Activated CD4-positive, alpha-beta T cell treated with anti-CD3 and anti-CD28 coated beads for 36 hours (primary cell): ENCODE measurements at regions not wholly inside any gene's neighbourhood (a gene's known extent, or its start where the extent isn't known, plus 50 kb on each side); places are given as distances from the start of the nearest gene placed in this dataset.
A peak's percentile ranks its signal among the peaks of the same experiment; 100 is the strongest.
"Not testable (repeated sequence)": the region's sequence is repeated elsewhere in the genome, so short reads cannot be mapped to it uniquely, and the experiment has no call there.

ENCODE experiments used
- ATAC-seq: fragments of 200-7000 bp; cut with Tn5 transposase; one replicate; pipeline ENCODE4 v1.10.0; 2021; ENCODE audit warnings: mild to moderate bottlenecking, moderate library complexity
- CTCF ChIA-PET: fragments of 350-600 bp; sonication (Branson Sonifier 250); formaldehyde crosslinking; loops from one replicate; lab custom pipeline; 2021; ENCODE audit warnings: antibody characterized with exemption; lab: Charles Lee
- POLR2A ChIA-PET: fragments of 350-600 bp; sonication (Branson Sonifier 250); formaldehyde crosslinking; loops from one replicate; lab custom pipeline; 2021; ENCODE audit warnings: antibody characterized with exemption, inconsistent platforms; lab: Charles Lee
- DNase-seq: peaks from one replicate; pipeline ENCODE4 v3.0.0-alpha.2; 2020
- H3K27ac Mint-ChIP-seq: one replicate; pipeline ENCODE4 v1.8.0; 2021; ENCODE audit warnings: mixed read lengths
- H3K27me3 Mint-ChIP-seq: one replicate; pipeline ENCODE4 v1.8.0; 2021; ENCODE audit warnings: mixed read lengths
- H3K36me3 Mint-ChIP-seq: one replicate; pipeline ENCODE4 v1.8.0; 2021; ENCODE audit warnings: low read depth, mixed read lengths
- H3K4me1 Mint-ChIP-seq: one replicate; pipeline ENCODE4 v1.8.0; 2021; ENCODE audit warnings: mixed read lengths
- H3K4me3 Mint-ChIP-seq: one replicate; pipeline ENCODE4 v1.8.0; 2021; ENCODE audit warnings: mild to moderate bottlenecking, moderate library complexity, mixed read lengths
- H3K9me3 Mint-ChIP-seq: one replicate; pipeline ENCODE4 v1.8.0; 2021; ENCODE audit warnings: low read depth, mixed read lengths
- intact Hi-C, 2 experiments: fragments of 100-400 bp; cut with DNase I in 1 of 2; cut with micrococcal nuclease in 1 of 2; formaldehyde crosslinking; loops; one replicate each; pipeline versions ENCODE4 v1.14.2 to v1.15.1; 2022 to 2024; cut with DNase I, micrococcal nuclease

DNA sequence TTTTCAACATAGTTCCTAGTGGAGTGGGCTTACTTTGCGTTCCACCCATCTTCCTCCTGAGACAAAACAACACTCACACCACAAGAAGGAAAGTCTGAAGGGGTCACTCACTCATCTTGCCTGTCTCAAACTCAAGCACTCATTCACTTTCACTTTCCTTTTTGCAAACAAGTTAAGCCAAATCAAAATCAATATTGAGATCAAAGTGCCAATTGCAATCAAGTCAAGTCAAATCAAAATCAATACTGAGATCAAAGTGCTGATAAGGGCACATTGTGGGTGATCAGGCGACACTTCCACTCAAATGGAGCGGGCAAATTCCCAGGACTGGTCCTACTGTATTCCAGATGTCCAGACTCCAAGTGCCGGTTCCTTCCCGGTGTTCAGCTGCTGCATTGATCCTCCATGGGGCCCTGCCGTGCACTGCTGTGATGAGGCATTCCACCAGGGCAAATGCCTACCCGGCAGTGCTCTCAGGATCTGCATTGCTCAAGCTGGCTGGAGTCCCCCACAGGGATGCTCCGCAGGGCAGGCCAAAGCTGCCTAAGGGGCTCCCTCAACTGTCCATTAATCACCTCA is 183.0 kb upstream of the PLGLB1 start:
- POLR2A ChIA-PET, CTCF ChIA-PET, H3K4me3 Mint-ChIP-seq, H3K9me3 Mint-ChIP-seq, H3K27me3 Mint-ChIP-seq, DNase-seq, intact Hi-C loops, ATAC-seq, H3K27ac Mint-ChIP-seq, H3K4me1 Mint-ChIP-seq, H3K36me3 Mint-ChIP-seq: not testable (repeated sequence)

- POLR2A ChIA-PET, H3K9me3 Mint-ChIP-seq, CTCF ChIA-PET, H3K36me3 Mint-ChIP-seq, H3K27me3 Mint-ChIP-seq, H3K4me3 Mint-ChIP-seq, H3K4me1 Mint-ChIP-seq, intact Hi-C loops, ATAC-seq, DNase-seq, H3K27ac Mint-ChIP-seq: not testable (repeated sequence)
These were observed 191.3 kb upstream of the PLGLB1 start for GRCh38 chr2:87212938-87213337.

- H3K4me3 Mint-ChIP-seq, H3K27ac Mint-ChIP-seq, H3K27me3 Mint-ChIP-seq, POLR2A ChIA-PET, ATAC-seq, DNase-seq, H3K36me3 Mint-ChIP-seq, H3K9me3 Mint-ChIP-seq, H3K4me1 Mint-ChIP-seq, CTCF ChIA-PET: not testable (repeated sequence)
- intact Hi-C loops: loop anchor here in 1 of 2 experiments (5.0 kb wide), 1 partner anchor 410 kb away; no protein-coding TSS in a partner anchor
These were observed 195.4 kb upstream of the PLGLB1 start for GRCh38 chr2:87217005-87217404.

DNA sequence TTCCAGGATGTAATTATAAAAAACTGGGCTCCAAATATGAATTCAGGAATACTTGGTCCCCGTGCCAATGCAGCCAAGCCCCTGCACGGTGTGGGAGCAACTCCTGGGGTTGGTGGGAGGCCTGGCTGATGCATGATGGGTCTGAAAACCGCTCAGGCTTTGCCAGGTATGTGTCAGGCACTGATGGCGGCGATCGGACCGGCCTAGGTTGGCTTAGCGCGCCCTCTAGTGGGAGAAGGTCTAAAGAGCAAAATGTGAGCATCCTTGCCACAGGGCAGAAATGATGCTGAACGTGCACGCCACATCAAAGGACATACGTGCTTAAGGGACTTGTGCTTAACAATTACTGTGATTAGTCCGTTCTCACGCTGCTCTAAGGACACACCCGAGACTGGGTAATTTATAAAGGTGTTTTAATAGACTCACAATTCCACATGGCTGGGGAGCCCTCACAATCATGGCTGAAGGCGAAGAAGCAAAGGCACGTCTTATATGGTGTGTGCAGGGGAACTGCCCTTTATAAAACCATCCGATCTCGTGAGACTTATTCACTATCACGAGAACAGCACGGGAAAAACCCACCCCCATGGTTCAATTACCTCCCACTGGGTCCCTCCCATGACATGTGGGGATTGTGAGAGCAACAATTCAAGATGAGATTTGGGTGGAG is 196.2 kb upstream of the PLGLB1 start:
- CTCF ChIA-PET, H3K27me3 Mint-ChIP-seq, H3K27ac Mint-ChIP-seq, H3K9me3 Mint-ChIP-seq, H3K36me3 Mint-ChIP-seq, H3K4me1 Mint-ChIP-seq, H3K4me3 Mint-ChIP-seq, POLR2A ChIA-PET: not testable (repeated sequence)
- ATAC-seq (peak; percentile 96), DNase-seq (peak; percentile 78)
- intact Hi-C loops: loop anchor here in 1 of 2 experiments (5.0 kb wide), 1 partner anchor 411 kb away; no protein-coding TSS in a partner anchor

GRCh38 chr2:87220651-87221050 is 199.0 kb upstream of the PLGLB1 start:
- H3K4me1 Mint-ChIP-seq, H3K36me3 Mint-ChIP-seq, CTCF ChIA-PET, ATAC-seq, H3K9me3 Mint-ChIP-seq, POLR2A ChIA-PET, H3K4me3 Mint-ChIP-seq, H3K27ac Mint-ChIP-seq, DNase-seq, intact Hi-C loops: not testable (repeated sequence)
- H3K27me3 Mint-ChIP-seq: peaks cover 15% of the 10 kb centered on the region

DNA sequence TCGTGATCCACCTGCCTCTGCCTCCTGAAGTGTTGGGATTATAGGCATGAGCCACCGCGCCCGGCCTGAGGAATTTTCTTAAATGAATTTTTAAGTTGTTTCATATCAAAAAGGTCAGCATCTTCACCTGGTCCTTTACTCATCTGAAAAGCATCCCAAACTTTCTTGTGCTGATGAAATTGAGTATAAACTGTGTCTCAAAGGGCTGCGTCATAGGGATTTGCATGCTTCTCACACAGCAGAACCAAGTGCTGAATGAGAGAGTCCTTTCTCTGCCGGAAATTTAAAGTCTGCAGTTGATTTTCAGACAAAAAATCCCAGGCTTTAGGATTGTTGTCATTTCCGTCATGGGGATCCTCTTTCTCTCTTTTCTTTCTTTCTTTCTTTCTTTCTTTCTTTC is 200.5 kb upstream of the PLGLB1 start:
- ATAC-seq, CTCF ChIA-PET, H3K4me1 Mint-ChIP-seq, H3K27ac Mint-ChIP-seq, H3K36me3 Mint-ChIP-seq, intact Hi-C loops, DNase-seq, H3K4me3 Mint-ChIP-seq, H3K9me3 Mint-ChIP-seq, POLR2A ChIA-PET: not testable (repeated sequence)
- H3K27me3 Mint-ChIP-seq: peaks cover 16% of the 10 kb centered on the region

GRCh38 chr2:87223873-87224272 is 202.2 kb upstream of the PLGLB1 start:
- DNase-seq: not testable (repeated sequence)

DNA sequence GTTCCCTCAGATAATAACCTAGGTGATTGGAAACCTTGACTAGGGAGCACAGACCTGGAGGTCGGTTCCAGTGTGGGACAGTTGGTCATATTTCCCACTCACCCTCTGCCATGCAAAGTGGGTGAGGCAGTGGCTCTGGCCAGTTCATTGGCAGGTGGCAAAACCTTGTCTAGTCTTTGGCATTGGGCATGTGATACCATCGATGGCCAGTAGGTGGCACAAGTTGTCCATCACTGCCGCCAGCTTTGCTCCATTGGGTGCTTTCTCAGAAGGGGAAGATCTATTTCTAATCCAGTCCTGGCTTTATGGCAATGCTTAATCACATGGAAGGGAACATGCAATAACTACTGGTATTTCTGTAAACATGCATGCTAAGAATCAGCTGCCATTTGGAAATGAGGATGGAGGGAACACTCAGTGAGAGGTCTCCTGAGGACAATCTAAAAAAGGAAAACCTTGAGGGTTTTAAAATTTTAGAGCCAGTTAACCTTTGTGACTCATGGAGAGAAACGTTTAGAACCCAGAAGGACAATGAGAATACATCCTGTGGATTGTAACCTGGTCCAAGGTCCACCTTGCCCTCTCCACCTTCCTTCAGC is 207.5 kb upstream of the PLGLB1 start:
- H3K9me3 Mint-ChIP-seq, intact Hi-C loops, H3K36me3 Mint-ChIP-seq, CTCF ChIA-PET, POLR2A ChIA-PET, H3K27ac Mint-ChIP-seq, H3K4me1 Mint-ChIP-seq, H3K27me3 Mint-ChIP-seq, H3K4me3 Mint-ChIP-seq: not testable (repeated sequence)
- peak; percentile 88 for ATAC-seq
- DNase-seq: peak; percentile 7

More at GRCh38 chr2:87223873-87224272, 202.2 kb upstream of the PLGLB1 start:
- H3K4me3 Mint-ChIP-seq, ATAC-seq, H3K27ac Mint-ChIP-seq, H3K36me3 Mint-ChIP-seq, CTCF ChIA-PET, intact Hi-C loops, H3K4me1 Mint-ChIP-seq, POLR2A ChIA-PET, H3K9me3 Mint-ChIP-seq: not testable (repeated sequence)
- peaks cover 14% of the 10 kb centered on the region for H3K27me3 Mint-ChIP-seq

GRCh38 chr2:87229964-87230363 is 208.3 kb upstream of the PLGLB1 start:
- H3K4me3 Mint-ChIP-seq, H3K27ac Mint-ChIP-seq, H3K9me3 Mint-ChIP-seq, DNase-seq, H3K4me1 Mint-ChIP-seq, H3K27me3 Mint-ChIP-seq, intact Hi-C loops, CTCF ChIA-PET, POLR2A ChIA-PET, H3K36me3 Mint-ChIP-seq, ATAC-seq: not testable (repeated sequence)

GRCh38 chr2:87235333-87235981 is 213.8 kb upstream of the PLGLB1 start:
- CTCF ChIA-PET, H3K27me3 Mint-ChIP-seq, H3K4me3 Mint-ChIP-seq, intact Hi-C loops, ATAC-seq, H3K27ac Mint-ChIP-seq, H3K9me3 Mint-ChIP-seq, H3K36me3 Mint-ChIP-seq, DNase-seq, POLR2A ChIA-PET, H3K4me1 Mint-ChIP-seq: not testable (repeated sequence)

- peak; percentile 51 for DNase-seq
- H3K9me3 Mint-ChIP-seq, H3K27me3 Mint-ChIP-seq, H3K4me1 Mint-ChIP-seq, POLR2A ChIA-PET, H3K4me3 Mint-ChIP-seq, H3K36me3 Mint-ChIP-seq, H3K27ac Mint-ChIP-seq, CTCF ChIA-PET, intact Hi-C loops: not testable (repeated sequence)
- peak; percentile 87 for ATAC-seq
These were observed 216.1 kb upstream of the PLGLB1 start for GRCh38 chr2:87237570-87238336.
